ENCODE measurements at regions not wholly inside any gene's neighbourhood (a gene's known extent, or its start where the extent isn't known, plus 50 kb on each side); places are given as distances from the start of the nearest gene placed in this dataset.

DNA sequence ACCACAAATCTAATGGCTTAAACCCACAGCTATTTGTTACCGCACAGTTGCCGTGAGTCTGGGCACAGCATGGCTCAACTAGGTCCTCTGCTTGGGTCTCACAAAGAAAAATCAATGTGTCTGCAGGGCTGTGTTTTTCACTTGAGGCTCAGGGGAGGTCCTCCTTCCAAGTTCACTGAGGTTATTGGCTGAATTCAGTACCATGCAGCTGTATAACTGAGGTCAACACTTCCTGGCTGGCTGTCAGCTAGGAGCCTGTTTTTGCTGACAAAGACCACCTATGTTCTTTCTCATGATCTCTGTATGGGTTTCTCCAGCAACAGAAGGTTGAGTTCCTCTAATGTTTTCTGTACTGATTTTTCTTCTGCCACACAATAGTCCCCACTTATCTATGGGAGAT is 736.7 kb upstream of the PRKX start:
- Histone ChIP-seq H3K4me3 (replicated peaks in 1 of 3; ENCODE audit: insufficient read depth in 1 of 3, low read depth in 1 of 3, low read length in 3 of 3) (no peak overlapping the region), H2AFZ (ENCODE audit: low read depth, low read length) (no peak overlapping the region), H3K4me2 (ENCODE audit: insufficient read depth, low read length) (no peak overlapping the region), H3K27me3 (ENCODE audit: control insufficient read depth in 2 of 2, insufficient read depth in 2 of 2, low read length in 2 of 2) (no peaks in the 10 kb centered on the region), H3K4me1 (ENCODE audit: control insufficient read depth, extremely low read depth, insufficient read depth, low read length) (no peaks in the 10 kb centered on the region), H3K9me1 (replicated peaks; ENCODE audit: control insufficient read depth, extremely low read depth, insufficient read depth, low read length) (no peaks in the 10 kb centered on the region), H3K9me3 (replicated peaks; ENCODE audit: control insufficient read depth, insufficient read depth, low read length) (no peaks in the 10 kb centered on the region), H3K79me2 (ENCODE audit: control insufficient read depth, insufficient read depth, low read length) (no peaks in the 10 kb centered on the region), H3K27ac (ENCODE audit: insufficient read depth, low read depth, low read length) (no peak overlapping the region), H4K20me1 (replicated peaks; ENCODE audit: control insufficient read depth, extremely low read depth, insufficient read depth, low read length) (no peaks in the 10 kb centered on the region), H3K36me3 (ENCODE audit: control insufficient read depth in 2 of 2, extremely low read depth in 1 of 2, insufficient read depth in 2 of 2, low read length in 2 of 2) (no peaks in the 10 kb centered on the region), H3K9ac (replicated peaks; ENCODE audit: extremely low read depth, insufficient read depth, low read length) (no peak overlapping the region)
- dilution Hi-C loops (cut with MboI; ENCODE audit: extremely low pct_ligation_motif_present, low sequenced_read_pairs) (no loop called here), intact Hi-C loops (cut with micrococcal nuclease) (no loop called here)
- TF ChIP-seq, protein P1, sequence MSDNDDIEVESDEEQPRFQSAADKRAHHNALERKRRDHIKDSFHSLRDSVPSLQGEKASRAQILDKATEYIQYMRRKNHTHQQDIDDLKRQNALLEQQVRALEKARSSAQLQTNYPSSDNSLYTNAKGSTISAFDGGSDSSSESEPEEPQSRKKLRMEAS (IDR thresholded peaks at IDR 0.05; ENCODE audit: insufficient read depth, insufficient read length), result no peak
- TF ChIP-seq POLR2AphosphoS5 (IDR thresholded peaks at IDR 0.05; ENCODE audit: insufficient read depth, low read depth, low read length), result no peak
- no peak for TF ChIP-seq EZH2 (IDR thresholded peaks at IDR 0.05; ENCODE audit: borderline replicate concordance, low read depth, low read length, severe bottlenecking)
- TF ChIP-seq FOS (IDR thresholded peaks at IDR 0.05; ENCODE audit: borderline replicate concordance, insufficient read depth, low read length), result no peak
- no peak for TF ChIP-seq MYC (IDR thresholded peaks at IDR 0.05; ENCODE audit: low read depth, low read length)
- TF ChIP-seq GATA2 (IDR thresholded peaks at IDR 0.05; ENCODE audit: insufficient read depth, insufficient read length, low read depth, low read length), result no peak
- no peak for TF ChIP-seq JUN (IDR thresholded peaks at IDR 0.05; ENCODE audit: borderline replicate concordance, insufficient read depth, insufficient read length, low read depth)
- TF ChIP-seq, protein P2, sequence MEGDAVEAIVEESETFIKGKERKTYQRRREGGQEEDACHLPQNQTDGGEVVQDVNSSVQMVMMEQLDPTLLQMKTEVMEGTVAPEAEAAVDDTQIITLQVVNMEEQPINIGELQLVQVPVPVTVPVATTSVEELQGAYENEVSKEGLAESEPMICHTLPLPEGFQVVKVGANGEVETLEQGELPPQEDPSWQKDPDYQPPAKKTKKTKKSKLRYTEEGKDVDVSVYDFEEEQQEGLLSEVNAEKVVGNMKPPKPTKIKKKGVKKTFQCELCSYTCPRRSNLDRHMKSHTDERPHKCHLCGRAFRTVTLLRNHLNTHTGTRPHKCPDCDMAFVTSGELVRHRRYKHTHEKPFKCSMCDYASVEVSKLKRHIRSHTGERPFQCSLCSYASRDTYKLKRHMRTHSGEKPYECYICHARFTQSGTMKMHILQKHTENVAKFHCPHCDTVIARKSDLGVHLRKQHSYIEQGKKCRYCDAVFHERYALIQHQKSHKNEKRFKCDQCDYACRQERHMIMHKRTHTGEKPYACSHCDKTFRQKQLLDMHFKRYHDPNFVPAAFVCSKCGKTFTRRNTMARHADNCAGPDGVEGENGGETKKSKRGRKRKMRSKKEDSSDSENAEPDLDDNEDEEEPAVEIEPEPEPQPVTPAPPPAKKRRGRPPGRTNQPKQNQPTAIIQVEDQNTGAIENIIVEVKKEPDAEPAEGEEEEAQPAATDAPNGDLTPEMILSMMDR (IDR thresholded peaks at IDR 0.05; ENCODE audit: extremely low read depth in 1 of 2, insufficient read depth in 1 of 2, low read depth in 1 of 2, low read length in 2 of 2), result no peak
- no peak for TF ChIP-seq POLR2A (IDR thresholded peaks at IDR 0.05; ENCODE audit: low read depth, low read length)
- ChIA-PET CTCF (no interaction called here), POLR2A (no interaction called here)
- BruUV-seq (replicated peaks), result no TSS peak
- FAIRE-seq (no peak), DNase-seq (ENCODE audit: low read depth, low spot score) (no peak)
